ENCODE measurements at regions not wholly inside any gene's neighbourhood (a gene's known extent, or its start where the extent isn't known, plus 50 kb on each side); places are given as distances from the start of the nearest gene placed in this dataset.

DNA sequence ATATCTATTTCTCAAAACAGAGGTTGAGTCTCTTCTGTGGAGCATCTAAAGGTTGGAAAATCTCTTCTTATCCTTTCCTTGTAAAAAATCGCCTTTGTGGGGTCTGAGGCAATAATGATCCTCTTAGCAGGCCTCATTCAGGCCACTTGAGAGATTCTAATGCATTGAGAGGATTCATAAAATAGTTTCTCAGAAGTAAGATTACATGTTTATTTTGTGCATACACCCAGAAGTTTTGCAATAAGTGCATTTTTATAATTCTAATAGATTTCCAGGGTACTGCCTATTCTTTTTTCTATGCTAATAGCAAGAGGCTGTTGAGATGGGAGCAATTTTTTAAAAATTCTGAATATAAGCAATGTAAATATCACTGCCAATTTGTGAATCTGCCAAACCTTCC lies 342.2 kb upstream of the KLF12 start:
- FAIRE-seq (no peak), ATAC-seq (no peak), DNase-seq (ENCODE audit: extremely low read depth in 1 of 4, low spot score in 3 of 4) (no peak)
- BruUV-seq (replicated peaks) = no TSS peak
- CTCF ChIA-PET (ENCODE audit: low intra/inter-chr PET ratio) = no interaction called here
- no peaks in the 10 kb centered on the region for H3K36me3 ChIP-seq (ENCODE audit: control insufficient read depth, insufficient read depth, low read length)
- H3K27me3 ChIP-seq (ENCODE audit: control insufficient read depth in 2 of 2, insufficient read depth in 2 of 2, low read length in 2 of 2) = no peaks in the 10 kb centered on the region
- H3K4me1 ChIP-seq (replicated peaks in 1 of 2; ENCODE audit: control insufficient read depth in 2 of 2, insufficient read depth in 2 of 2, low read length in 2 of 2) = no peaks in the 10 kb centered on the region
- POLR2A ChIA-PET = no interaction called here
- no peaks in the 10 kb centered on the region for H3K9me1 ChIP-seq (ENCODE audit: control insufficient read depth, insufficient read depth, low read length)
- no peaks in the 10 kb centered on the region for H3K79me2 ChIP-seq (ENCODE audit: control insufficient read depth, insufficient read depth, low read length)
- H3K4me3 ChIP-seq = no peak overlapping the region
- H2AFZ ChIP-seq (ENCODE audit: low read depth, low read length) = no peak overlapping the region
- no peak overlapping the region for H3K27ac ChIP-seq (ENCODE audit: extremely low read depth, low read depth, low read length)
- intact Hi-C loops (cut with micrococcal nuclease) (no loop called here), in situ Hi-C loops (cut with MboI) (no loop called here)
- no peak overlapping the region for H3K9ac ChIP-seq (ENCODE audit: insufficient read depth in 1 of 2, low read depth in 2 of 2, low read length in 2 of 2)
- 10% methylated on average over 1 of the region's 1 CpG for WGBS (ENCODE audit: insufficient coverage, low coverage, missing lambda C conversion rate)
- no peaks in the 10 kb centered on the region for H4K20me1 ChIP-seq (replicated peaks; ENCODE audit: control insufficient read depth, insufficient read depth, low read length)
- no peak overlapping the region for H3K4me2 ChIP-seq (ENCODE audit: insufficient read depth, low read length)
- no peaks in the 10 kb centered on the region for H3K9me3 ChIP-seq (replicated peaks; ENCODE audit: control insufficient read depth, insufficient read depth, low read depth, low read length)
- TF ChIP-seq ZNF12 (CRISPR knock-in tag; IDR thresholded peaks at IDR 0.05) (no peak), ZNF133 (CRISPR knock-in tag; IDR thresholded peaks at IDR 0.05) (no peak), HOXB6 (CRISPR knock-in tag; IDR thresholded peaks at IDR 0.05; ENCODE audit: borderline replicate concordance) (no peak), ZNF699 (CRISPR knock-in tag; IDR thresholded peaks at IDR 0.05; ENCODE audit: insufficient replicate concordance) (no peak), HDAC2 (IDR thresholded peaks at IDR 0.05) (no peak), ZNF143 (CRISPR knock-in tag; IDR thresholded peaks at IDR 0.05) (no peak), MTA2 (IDR thresholded peaks at IDR 0.05; ENCODE audit: low read depth) (no peak), STAT5B (CRISPR knock-in tag; IDR thresholded peaks at IDR 0.05) (no peak), GTF2F1 (IDR thresholded peaks at IDR 0.05; ENCODE audit: low read depth, low read length) (no peak), ELF4 (CRISPR knock-in tag; IDR thresholded peaks at IDR 0.05) (no peak)
- TF ChIP-seq, protein P1, sequence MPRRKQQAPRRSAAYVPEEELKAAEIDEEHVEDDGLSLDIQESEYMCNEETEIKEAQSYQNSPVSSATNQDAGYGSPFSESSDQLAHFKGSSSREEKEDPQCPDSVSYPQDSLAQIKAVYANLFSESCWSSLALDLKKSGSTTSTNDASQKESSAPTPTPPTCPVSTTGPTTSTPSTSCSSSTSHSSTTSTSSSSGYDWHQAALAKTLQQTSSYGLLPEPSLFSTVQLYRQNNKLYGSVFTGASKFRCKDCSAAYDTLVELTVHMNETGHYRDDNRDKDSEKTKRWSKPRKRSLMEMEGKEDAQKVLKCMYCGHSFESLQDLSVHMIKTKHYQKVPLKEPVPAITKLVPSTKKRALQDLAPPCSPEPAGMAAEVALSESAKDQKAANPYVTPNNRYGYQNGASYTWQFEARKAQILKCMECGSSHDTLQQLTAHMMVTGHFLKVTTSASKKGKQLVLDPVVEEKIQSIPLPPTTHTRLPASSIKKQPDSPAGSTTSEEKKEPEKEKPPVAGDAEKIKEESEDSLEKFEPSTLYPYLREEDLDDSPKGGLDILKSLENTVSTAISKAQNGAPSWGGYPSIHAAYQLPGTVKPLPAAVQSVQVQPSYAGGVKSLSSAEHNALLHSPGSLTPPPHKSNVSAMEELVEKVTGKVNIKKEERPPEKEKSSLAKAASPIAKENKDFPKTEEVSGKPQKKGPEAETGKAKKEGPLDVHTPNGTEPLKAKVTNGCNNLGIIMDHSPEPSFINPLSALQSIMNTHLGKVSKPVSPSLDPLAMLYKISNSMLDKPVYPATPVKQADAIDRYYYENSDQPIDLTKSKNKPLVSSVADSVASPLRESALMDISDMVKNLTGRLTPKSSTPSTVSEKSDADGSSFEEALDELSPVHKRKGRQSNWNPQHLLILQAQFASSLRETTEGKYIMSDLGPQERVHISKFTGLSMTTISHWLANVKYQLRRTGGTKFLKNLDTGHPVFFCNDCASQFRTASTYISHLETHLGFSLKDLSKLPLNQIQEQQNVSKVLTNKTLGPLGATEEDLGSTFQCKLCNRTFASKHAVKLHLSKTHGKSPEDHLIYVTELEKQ (CRISPR knock-in tag; IDR thresholded peaks at IDR 0.05) = no peak
- TF ChIP-seq, protein P2, sequence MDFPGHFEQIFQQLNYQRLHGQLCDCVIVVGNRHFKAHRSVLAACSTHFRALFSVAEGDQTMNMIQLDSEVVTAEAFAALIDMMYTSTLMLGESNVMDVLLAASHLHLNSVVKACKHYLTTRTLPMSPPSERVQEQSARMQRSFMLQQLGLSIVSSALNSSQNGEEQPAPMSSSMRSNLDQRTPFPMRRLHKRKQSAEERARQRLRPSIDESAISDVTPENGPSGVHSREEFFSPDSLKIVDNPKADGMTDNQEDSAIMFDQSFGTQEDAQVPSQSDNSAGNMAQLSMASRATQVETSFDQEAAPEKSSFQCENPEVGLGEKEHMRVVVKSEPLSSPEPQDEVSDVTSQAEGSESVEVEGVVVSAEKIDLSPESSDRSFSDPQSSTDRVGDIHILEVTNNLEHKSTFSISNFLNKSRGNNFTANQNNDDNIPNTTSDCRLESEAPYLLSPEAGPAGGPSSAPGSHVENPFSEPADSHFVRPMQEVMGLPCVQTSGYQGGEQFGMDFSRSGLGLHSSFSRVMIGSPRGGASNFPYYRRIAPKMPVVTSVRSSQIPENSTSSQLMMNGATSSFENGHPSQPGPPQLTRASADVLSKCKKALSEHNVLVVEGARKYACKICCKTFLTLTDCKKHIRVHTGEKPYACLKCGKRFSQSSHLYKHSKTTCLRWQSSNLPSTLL (IDR thresholded peaks at IDR 0.05) = no peak
- TF ChIP-seq, protein P3, sequence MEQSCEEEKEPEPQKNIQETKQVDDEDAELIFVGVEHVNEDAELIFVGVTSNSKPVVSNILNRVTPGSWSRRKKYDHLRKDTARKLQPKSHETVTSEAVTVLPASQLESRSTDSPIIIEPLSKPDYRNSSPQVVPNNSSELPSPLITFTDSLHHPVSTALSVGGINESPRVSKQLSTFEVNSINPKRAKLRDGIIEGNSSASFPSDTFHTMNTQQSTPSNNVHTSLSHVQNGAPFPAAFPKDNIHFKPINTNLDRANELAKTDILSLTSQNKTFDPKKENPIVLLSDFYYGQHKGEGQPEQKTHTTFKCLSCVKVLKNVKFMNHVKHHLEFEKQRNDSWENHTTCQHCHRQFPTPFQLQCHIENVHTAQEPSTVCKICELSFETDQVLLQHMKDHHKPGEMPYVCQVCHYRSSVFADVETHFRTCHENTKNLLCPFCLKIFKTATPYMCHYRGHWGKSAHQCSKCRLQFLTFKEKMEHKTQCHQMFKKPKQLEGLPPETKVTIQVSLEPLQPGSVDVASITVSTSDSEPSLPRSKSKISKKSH (CRISPR knock-in tag; IDR thresholded peaks at IDR 0.05) = no peak
- TF ChIP-seq, protein P4, sequence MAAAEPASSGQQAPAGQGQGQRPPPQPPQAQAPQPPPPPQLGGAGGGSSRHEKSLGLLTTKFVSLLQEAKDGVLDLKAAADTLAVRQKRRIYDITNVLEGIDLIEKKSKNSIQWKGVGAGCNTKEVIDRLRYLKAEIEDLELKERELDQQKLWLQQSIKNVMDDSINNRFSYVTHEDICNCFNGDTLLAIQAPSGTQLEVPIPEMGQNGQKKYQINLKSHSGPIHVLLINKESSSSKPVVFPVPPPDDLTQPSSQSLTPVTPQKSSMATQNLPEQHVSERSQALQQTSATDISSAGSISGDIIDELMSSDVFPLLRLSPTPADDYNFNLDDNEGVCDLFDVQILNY (CRISPR knock-in tag; IDR thresholded peaks at IDR 0.05) = no peak

Measured in K562 (cell line).